Nephron (organoid): ENCODE measurements at regions not wholly inside any gene's neighbourhood (a gene's known extent, or its start where the extent isn't known, plus 50 kb on each side); places are given as distances from the start of the nearest gene placed in this dataset.

Experiments
- H3K27ac Mint-ChIP-seq, 3 experiments: 2 replicates each; pipeline ENCODE4 v1.8.0; 2020; ENCODE audit warnings: mixed read lengths in 3 of 3, mild to moderate bottlenecking in 2 of 3, moderate library complexity in 1 of 3
- H3K27me3 Mint-ChIP-seq: 2 replicates; pipeline ENCODE4 v1.8.0; 2021; ENCODE audit warnings: low read depth, mild to moderate bottlenecking, moderate library complexity, mixed read lengths
- H3K36me3 Mint-ChIP-seq: 2 replicates; pipeline ENCODE4 v1.8.0; 2020; ENCODE audit warnings: low read depth, mixed read lengths
- H3K4me1 Mint-ChIP-seq: 2 replicates; pipeline ENCODE4 v1.8.0; 2020; ENCODE audit warnings: mixed read lengths
- H3K4me3 Mint-ChIP-seq, 3 experiments: 2 replicates each; pipeline ENCODE4 v1.8.0; 2020; ENCODE audit warnings: mild to moderate bottlenecking in 3 of 3, mixed read lengths in 3 of 3, moderate library complexity in 2 of 3
- H3K9me3 Mint-ChIP-seq: 2 replicates; pipeline ENCODE4 v1.8.0; 2020; ENCODE audit warnings: mixed read lengths
- CTCF ChIP-seq, 3 experiments: fragments of 200-600 bp; sonication (generic); IDR thresholded peaks; one replicate each; pipeline ENCODE4 v1.5.0; 2021; ENCODE audit warnings: antibody characterized with exemption in 3 of 3; ENCODE audit not compliant: unreplicated experiment in 3 of 3

DNA sequence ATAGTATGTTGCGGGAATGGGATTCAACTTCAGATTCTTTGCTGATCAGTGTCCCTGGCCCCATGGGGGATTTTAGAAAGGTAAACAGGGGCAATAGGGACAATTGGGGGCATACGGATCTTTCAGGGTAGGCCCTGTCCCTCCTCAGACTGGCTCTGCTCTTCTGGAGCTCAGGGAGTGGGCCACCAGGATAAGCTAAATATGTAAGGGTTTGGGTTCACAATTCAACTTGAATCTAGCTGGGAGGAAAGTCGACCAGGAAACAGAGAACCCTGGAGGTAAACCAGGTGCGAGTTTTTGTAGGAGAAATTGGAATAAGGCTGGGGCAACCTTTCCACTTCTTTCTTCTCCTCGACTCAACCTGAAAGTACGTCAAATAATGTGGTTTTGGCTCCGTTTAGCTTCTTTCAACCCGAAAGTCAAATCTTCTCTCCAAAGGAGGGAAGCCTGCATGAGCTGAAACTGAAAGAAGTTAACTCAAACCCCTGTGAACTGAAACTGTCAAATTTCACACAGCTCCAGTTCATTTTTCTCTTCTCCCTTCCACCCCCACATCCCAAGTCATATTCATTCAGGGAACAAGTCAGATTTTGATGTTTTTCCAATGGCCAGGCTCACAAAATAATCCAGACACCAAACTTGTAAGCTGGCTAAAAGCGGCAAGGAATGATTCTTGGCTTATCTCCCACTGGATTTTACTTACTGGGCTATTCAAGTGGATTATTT lies 278.2 kb downstream of the CLIC5 start:
- Mint-ChIP-seq H3K36me3 (no peaks in the 10 kb centered on the region), H3K27ac (no peak overlapping the region), H3K4me1 (peaks cover 32% of the 10 kb centered on the region), H3K4me3 (no peak overlapping the region), H3K9me3 (no peaks in the 10 kb centered on the region), H3K27me3 (peaks cover 14% of the 10 kb centered on the region)
- TF ChIP-seq CTCF (IDR thresholded peaks at IDR 0.05; ENCODE audit: unreplicated experiment in 3 of 3): no peak

DNA sequence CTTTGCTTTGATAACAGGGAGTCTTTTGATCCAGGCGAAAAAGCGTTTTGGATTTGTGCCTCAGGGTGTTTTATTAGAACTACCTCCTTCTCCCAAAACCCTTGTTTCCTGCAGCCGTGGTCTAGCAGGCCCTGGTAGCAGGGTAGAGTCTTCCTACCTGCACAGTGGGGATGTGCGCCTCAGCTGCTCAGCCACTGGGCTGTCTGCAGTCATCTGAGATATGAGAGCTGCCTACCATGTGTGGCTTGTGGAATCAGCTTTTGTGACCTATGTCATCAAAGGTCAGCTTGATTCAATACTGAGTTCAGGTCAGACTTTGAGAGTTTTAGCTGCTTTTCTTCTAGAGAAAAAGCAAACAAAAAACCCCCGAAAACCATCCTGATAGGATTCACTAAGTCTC lies 279.5 kb downstream of the CLIC5 start:
- Mint-ChIP-seq H3K27me3 (peaks cover 22% of the 10 kb centered on the region), H3K4me3 (no peak overlapping the region), H3K4me1 (peaks cover 21% of the 10 kb centered on the region), H3K9me3 (no peaks in the 10 kb centered on the region), H3K36me3 (no peaks in the 10 kb centered on the region), H3K27ac (no peak overlapping the region)
- no peak for TF ChIP-seq CTCF (IDR thresholded peaks at IDR 0.05; ENCODE audit: unreplicated experiment in 3 of 3)

DNA sequence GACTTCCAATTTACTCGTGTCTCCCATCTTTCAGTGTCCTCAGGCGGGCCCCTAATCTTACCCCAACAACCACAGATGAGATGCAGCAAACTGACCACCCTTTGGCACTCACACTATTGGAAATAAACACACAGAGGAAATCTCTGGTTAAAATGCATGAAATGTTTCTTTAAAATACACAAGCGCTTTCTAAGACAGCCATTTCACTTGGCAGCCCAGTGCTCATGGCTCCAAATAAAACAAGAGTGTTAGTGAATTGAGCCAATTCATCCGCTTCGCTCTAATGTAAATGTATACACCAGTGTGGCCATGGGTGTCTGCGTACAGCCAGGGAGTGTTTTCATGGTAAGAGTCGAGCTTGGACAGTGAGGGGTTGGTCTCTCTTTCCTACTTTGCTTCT lies 282.9 kb downstream of the CLIC5 start:
- no peaks in the 10 kb centered on the region for H3K9me3 Mint-ChIP-seq

DNA sequence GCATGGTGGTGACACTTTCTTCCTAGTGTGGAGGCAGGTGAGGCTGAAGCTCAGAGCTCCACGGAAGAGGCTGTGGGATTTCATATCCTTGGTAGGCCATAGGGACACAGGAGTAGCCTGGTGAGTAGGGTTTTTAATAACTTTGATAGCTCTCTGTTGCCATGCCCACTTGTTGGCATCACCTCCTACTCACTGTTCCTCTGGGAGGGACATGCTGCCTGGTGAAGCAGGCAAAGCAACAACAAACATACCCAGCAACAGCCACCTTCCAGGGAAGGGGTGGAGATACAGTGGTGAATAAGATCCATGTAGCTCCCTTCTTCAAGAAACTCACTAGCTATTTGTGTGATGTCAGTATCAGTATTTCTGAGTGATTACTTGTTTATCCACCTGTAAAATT lies 285.4 kb downstream of the CLIC5 start:
- peaks cover 31% of the 10 kb centered on the region for H3K4me1 Mint-ChIP-seq
- H3K9me3 Mint-ChIP-seq: no peaks in the 10 kb centered on the region

More for the DNA sequence above, 282.9 kb downstream of the CLIC5 start:
- Mint-ChIP-seq H3K27ac (peak overlapping the region in 1 of 3 experiments; percentile 40), H3K4me3 (no peak overlapping the region), H3K36me3 (no peaks in the 10 kb centered on the region), H3K4me1 (peaks cover 16% of the 10 kb centered on the region), H3K27me3 (peaks cover 29% of the 10 kb centered on the region)
- no peak for TF ChIP-seq CTCF (IDR thresholded peaks at IDR 0.05; ENCODE audit: unreplicated experiment in 3 of 3)

DNA sequence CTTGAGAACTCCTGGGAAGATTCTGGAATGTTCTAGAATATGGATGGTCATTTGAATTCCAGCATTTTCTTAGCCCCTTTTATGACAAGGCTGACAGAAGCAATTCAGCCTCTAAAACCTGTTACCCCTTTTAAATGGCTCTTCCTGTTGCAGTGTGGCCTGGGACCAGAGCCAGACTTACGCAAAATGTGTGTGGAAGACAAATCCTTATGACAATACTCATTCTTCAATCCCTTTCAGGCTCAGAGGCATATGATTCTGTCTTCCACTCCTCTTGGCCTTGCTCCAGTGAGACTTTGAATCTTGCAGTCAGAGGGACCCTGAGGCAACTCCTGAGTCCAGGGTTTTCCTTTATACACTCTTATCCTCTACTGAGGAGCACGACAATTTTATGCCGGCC lies 287.0 kb downstream of the CLIC5 start:
- peak overlapping the region in 1 of 3 experiments; percentile 49 for H3K27ac Mint-ChIP-seq
- H3K36me3 Mint-ChIP-seq: no peaks in the 10 kb centered on the region
- H3K27me3 Mint-ChIP-seq: peaks cover 22% of the 10 kb centered on the region
- no peak overlapping the region for H3K4me3 Mint-ChIP-seq
- H3K9me3 Mint-ChIP-seq: no peaks in the 10 kb centered on the region
- H3K4me1 Mint-ChIP-seq: peaks cover 40% of the 10 kb centered on the region
- TF ChIP-seq CTCF (IDR thresholded peaks at IDR 0.05; ENCODE audit: unreplicated experiment in 3 of 3): no peak

More for the DNA sequence above, 285.4 kb downstream of the CLIC5 start:
- Mint-ChIP-seq H3K27me3 (peaks cover 25% of the 10 kb centered on the region), H3K27ac (no peak overlapping the region), H3K4me3 (no peak overlapping the region), H3K36me3 (no peaks in the 10 kb centered on the region)
- TF ChIP-seq CTCF (IDR thresholded peaks at IDR 0.05; ENCODE audit: unreplicated experiment in 3 of 3): no peak
